Transverse colon (tissue), 4 donors: ENCODE measurements at regions not wholly inside any gene's neighbourhood (a gene's known extent, or its start where the extent isn't known, plus 50 kb on each side); places are given as distances from the start of the nearest gene placed in this dataset.

Experiments used
- DNase-seq: peaks from one replicate; pipeline ENCODE4 v3.0.0-alpha.2; 2019
- H3K27ac ChIP-seq, 4 donors: fragments of 200-600 bp; sonication (generic); 2 replicates each; pipeline ENCODE4 v1.5.1; 2016 to 2018; ENCODE audit warnings: inconsistent platforms in 4 of 4
- H3K27me3 ChIP-seq: fragments of 200-600 bp; sonication (generic); 2 replicates; pipeline ENCODE4 v1.5.1; 2017; ENCODE audit warnings: inconsistent platforms
- H3K36me3 ChIP-seq, 4 donors: fragments of 200-600 bp; sonication (generic); 2 replicates each; pipeline ENCODE4 v1.5.1; 2017 to 2019; ENCODE audit warnings: inconsistent platforms in 4 of 4
- H3K4me1 ChIP-seq, 4 donors: fragments of 200-600 bp; sonication (generic); 2 replicates each; pipeline ENCODE4 v1.5.1; 2017 to 2020; ENCODE audit warnings: inconsistent platforms in 4 of 4
- H3K4me3 ChIP-seq, 4 donors: fragments of 200-600 bp; sonication (generic); 1 replicate in 1 of 4; 2 replicates in 3 of 4; pipeline versions ENCODE4 v1.5.1 to v1.6.1; 2017 to 2019; ENCODE audit warnings: inconsistent platforms in 4 of 4
- H3K9me3 ChIP-seq, 2 donors: fragments of 200-600 bp; sonication (generic); 2 replicates each; pipeline ENCODE4 v1.5.1; 2017 to 2019; ENCODE audit warnings: inconsistent platforms in 2 of 2
- EP300 ChIP-seq: sonication (generic); formaldehyde crosslinking; IDR thresholded peaks from one replicate; pipeline ENCODE4 v1.6.1; 2017; ENCODE audit warnings: antibody characterized with exemption, low read depth
- POLR2A ChIP-seq: fragments of 450-650 bp; IDR thresholded peaks from one replicate; pipeline ENCODE4 v1.6.1; 2016; ENCODE audit warnings: antibody characterized with exemption, mild to moderate bottlenecking, moderate library complexity
- POLR2AphosphoS5 ChIP-seq, 3 donors: sonication (generic); formaldehyde crosslinking; IDR thresholded peaks; one replicate each; pipeline ENCODE4 v1.6.1; 2016; ENCODE audit warnings: antibody characterized with exemption in 3 of 3
- WGBS, 2 donors: methylation state at CpG; one replicate each; pipeline ENCODE4 v1.1.5; 2018; ENCODE audit warnings: low coverage in 1 of 2; 5-methylcytosine and 5-hydroxymethylcytosine counted together
- in situ Hi-C, 4 donors: fragments of 200-750 bp; cut with MboI; loops; one replicate each; pipeline versions ENCODE4 v1.15.0 to v1.15.1; 2017; ENCODE audit warnings: low sequenced_read_pairs in 3 of 4, low pct_ligation_motif_present in 1 of 4, low pct_unique_long_range_greater_than_20kb in 1 of 4
- intact Hi-C: fragments of 100-400 bp; cut with DNase I; formaldehyde crosslinking; loops from one replicate; pipeline ENCODE4 v1.15.1; 2023; ENCODE audit warnings: low total_unique reads
- TF ChIP-seq, protein P1 (sequence below), 5 experiments: fragments of 200-600 bp in 3 of 5; fragments of 450-650 bp in 2 of 5; sonication (generic) in 3 of 5; IDR thresholded peaks; 1 replicate in 2 of 5; 2 replicates in 3 of 5; pipeline ENCODE4 v1.5.1; 2016 to 2017; ENCODE audit warnings: antibody characterized with exemption in 5 of 5, inconsistent platforms in 3 of 5, mild to moderate bottlenecking in 2 of 5, moderate library complexity in 1 of 5

- intact Hi-C loops (no loop called here), in situ Hi-C loops (no loop called here)
- no peak for DNase-seq
- Histone ChIP-seq H3K27me3 (peaks cover 64% of the 10 kb centered on the region), H3K9me3 (no peaks in the 10 kb centered on the region), H3K4me3 (no peak overlapping the region), H3K4me1 (peaks cover 0 to 9% (median 3%) of the 10 kb centered on the region in 4 donors), H3K36me3 (no peaks in the 10 kb centered on the region), H3K27ac (no peak overlapping the region)
- TF ChIP-seq EP300 (no peak), POLR2A (no peak), POLR2AphosphoS5 (IDR thresholded peaks at IDR 0.05) (no peak)
- TF ChIP-seq, protein P1, sequence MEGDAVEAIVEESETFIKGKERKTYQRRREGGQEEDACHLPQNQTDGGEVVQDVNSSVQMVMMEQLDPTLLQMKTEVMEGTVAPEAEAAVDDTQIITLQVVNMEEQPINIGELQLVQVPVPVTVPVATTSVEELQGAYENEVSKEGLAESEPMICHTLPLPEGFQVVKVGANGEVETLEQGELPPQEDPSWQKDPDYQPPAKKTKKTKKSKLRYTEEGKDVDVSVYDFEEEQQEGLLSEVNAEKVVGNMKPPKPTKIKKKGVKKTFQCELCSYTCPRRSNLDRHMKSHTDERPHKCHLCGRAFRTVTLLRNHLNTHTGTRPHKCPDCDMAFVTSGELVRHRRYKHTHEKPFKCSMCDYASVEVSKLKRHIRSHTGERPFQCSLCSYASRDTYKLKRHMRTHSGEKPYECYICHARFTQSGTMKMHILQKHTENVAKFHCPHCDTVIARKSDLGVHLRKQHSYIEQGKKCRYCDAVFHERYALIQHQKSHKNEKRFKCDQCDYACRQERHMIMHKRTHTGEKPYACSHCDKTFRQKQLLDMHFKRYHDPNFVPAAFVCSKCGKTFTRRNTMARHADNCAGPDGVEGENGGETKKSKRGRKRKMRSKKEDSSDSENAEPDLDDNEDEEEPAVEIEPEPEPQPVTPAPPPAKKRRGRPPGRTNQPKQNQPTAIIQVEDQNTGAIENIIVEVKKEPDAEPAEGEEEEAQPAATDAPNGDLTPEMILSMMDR (IDR thresholded peaks at IDR 0.05): no peak
- WGBS, 2 donors: 20 to 52% methylated on average over 8 to 33 of the region's 33 CpGs
Observed at GRCh38 chr13:112204346-112205327, 137.7 kb downstream of the SOX1 start.

- 31 to 39% methylated on average over 12 of the region's 12 CpGs for WGBS, 2 donors
- intact Hi-C loops: no loop called here
- DNase-seq: no peak
- no peaks in the 10 kb centered on the region for H3K36me3 ChIP-seq
- H3K27me3 ChIP-seq: peaks cover 64% of the 10 kb centered on the region
- TF ChIP-seq, protein P1 (IDR thresholded peaks at IDR 0.05): no peak
- TF ChIP-seq EP300: no peak
- TF ChIP-seq POLR2A: no peak
- no peak for TF ChIP-seq POLR2AphosphoS5 (IDR thresholded peaks at IDR 0.05)
- no peak overlapping the region for H3K27ac ChIP-seq
- in situ Hi-C loops: no loop called here
- no peak overlapping the region for H3K4me3 ChIP-seq
- H3K4me1 ChIP-seq: peaks cover 0 to 9% (median 3%) of the 10 kb centered on the region in 4 donors
- H3K9me3 ChIP-seq: no peaks in the 10 kb centered on the region
Observed at GRCh38 chr13:112205990-112206389, 139.0 kb downstream of the SOX1 start.

- Histone ChIP-seq H3K4me1 (peaks cover 0 to 9% (median 3%) of the 10 kb centered on the region in 4 donors), H3K27me3 (peaks cover 62% of the 10 kb centered on the region), H3K27ac (no peak overlapping the region), H3K9me3 (no peaks in the 10 kb centered on the region), H3K4me3 (no peak overlapping the region), H3K36me3 (no peaks in the 10 kb centered on the region)
- intact Hi-C loops: no loop called here
- WGBS, 2 donors: 63 to 68% methylated on average over 9 to 11 of the region's 11 CpGs
- TF ChIP-seq, protein P1 (IDR thresholded peaks at IDR 0.05): no peak
- TF ChIP-seq EP300 (no peak), POLR2AphosphoS5 (IDR thresholded peaks at IDR 0.05) (no peak), POLR2A (no peak)
- no peak for DNase-seq
- in situ Hi-C loops: no loop called here
Observed at GRCh38 chr13:112207129-112207528, 140.2 kb downstream of the SOX1 start.

- H3K27me3 ChIP-seq: peaks cover 49% of the 10 kb centered on the region
- H3K9me3 ChIP-seq: no peaks in the 10 kb centered on the region
- H3K4me1 ChIP-seq: peaks cover 0 to 9% (median 3%) of the 10 kb centered on the region in 4 donors
- no peak overlapping the region for H3K4me3 ChIP-seq
- no peaks in the 10 kb centered on the region for H3K36me3 ChIP-seq
- in situ Hi-C loops: no loop called here
- 67 to 83% methylated on average over 1 to 8 of the region's 8 CpGs for WGBS, 2 donors
- intact Hi-C loops: no loop called here
- no peak for TF ChIP-seq POLR2A
- TF ChIP-seq, protein P1 (IDR thresholded peaks at IDR 0.05): no peak
- TF ChIP-seq EP300: no peak
- no peak for TF ChIP-seq POLR2AphosphoS5 (IDR thresholded peaks at IDR 0.05)
- DNase-seq: no peak
- H3K27ac ChIP-seq: no peak overlapping the region
Observed at GRCh38 chr13:112208656-112209055, 141.7 kb downstream of the SOX1 start.
